ENCODE measurements at regions not wholly inside any gene's neighbourhood (a gene's known extent, or its start where the extent isn't known, plus 50 kb on each side); places are given as distances from the start of the nearest gene placed in this dataset.

DNA sequence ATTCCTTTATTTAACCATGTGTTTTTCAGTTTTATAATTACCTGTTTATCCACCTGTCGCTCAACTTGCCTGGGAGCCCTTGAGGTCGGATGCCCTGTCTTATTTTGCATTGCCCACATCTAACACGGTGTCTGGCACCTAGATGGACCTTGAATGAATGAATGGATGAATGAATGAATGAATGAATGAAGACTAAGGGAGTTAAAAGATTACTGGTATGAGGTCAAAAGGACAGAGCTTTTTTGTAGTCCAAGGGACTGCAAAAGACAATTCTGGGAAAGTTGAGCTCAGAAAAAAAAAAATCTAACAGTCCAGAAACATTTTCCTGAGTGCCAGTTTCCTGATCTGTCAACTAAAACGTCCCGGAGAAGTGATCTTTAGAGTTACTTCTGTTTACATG lies 244.6 kb upstream of the MYOCD start:
- TF ChIP-seq EZH2 (IDR thresholded peaks at IDR 0.05): no peak
- TF ChIP-seq, protein P1, sequence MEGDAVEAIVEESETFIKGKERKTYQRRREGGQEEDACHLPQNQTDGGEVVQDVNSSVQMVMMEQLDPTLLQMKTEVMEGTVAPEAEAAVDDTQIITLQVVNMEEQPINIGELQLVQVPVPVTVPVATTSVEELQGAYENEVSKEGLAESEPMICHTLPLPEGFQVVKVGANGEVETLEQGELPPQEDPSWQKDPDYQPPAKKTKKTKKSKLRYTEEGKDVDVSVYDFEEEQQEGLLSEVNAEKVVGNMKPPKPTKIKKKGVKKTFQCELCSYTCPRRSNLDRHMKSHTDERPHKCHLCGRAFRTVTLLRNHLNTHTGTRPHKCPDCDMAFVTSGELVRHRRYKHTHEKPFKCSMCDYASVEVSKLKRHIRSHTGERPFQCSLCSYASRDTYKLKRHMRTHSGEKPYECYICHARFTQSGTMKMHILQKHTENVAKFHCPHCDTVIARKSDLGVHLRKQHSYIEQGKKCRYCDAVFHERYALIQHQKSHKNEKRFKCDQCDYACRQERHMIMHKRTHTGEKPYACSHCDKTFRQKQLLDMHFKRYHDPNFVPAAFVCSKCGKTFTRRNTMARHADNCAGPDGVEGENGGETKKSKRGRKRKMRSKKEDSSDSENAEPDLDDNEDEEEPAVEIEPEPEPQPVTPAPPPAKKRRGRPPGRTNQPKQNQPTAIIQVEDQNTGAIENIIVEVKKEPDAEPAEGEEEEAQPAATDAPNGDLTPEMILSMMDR (IDR thresholded peaks at IDR 0.05): no peak
- TF ChIP-seq EZH2phosphoT487 (IDR thresholded peaks at IDR 0.05): no peak
- H3K27me3 ChIP-seq: no peaks in the 10 kb centered on the region
- DNase-seq (ENCODE audit: low spot score): no peak
- H3K9me3 Mint-ChIP-seq: peaks cover 2% of the 10 kb centered on the region
- no peaks in the 10 kb centered on the region for H3K79me2 ChIP-seq (ENCODE audit: low read depth)
- H3K27me3 Mint-ChIP-seq (ENCODE audit: insufficient read depth, low read depth): peaks cover 9% of the 10 kb centered on the region
- H3K36me3 ChIP-seq: no peaks in the 10 kb centered on the region
- peaks cover 10% of the 10 kb centered on the region for H3K4me1 ChIP-seq
- H3K27ac ChIP-seq: no peak overlapping the region
- H3K27ac Mint-ChIP-seq: no peak overlapping the region
- no peak overlapping the region for H3K4me3 ChIP-seq
- no peak overlapping the region for H2AFZ ChIP-seq (replicated peaks)
- H4K20me1 ChIP-seq (ENCODE audit: low read depth): no peaks in the 10 kb centered on the region
- no peaks in the 10 kb centered on the region for H3F3A ChIP-seq (ENCODE audit: low read depth)
- H3K9ac ChIP-seq: no peak overlapping the region
- H3K4me3 Mint-ChIP-seq: no peak overlapping the region
- no peaks in the 10 kb centered on the region for H3K9me3 ChIP-seq (ENCODE audit: low read depth)
- no peak overlapping the region for H3K4me2 ChIP-seq
- H3K36me3 Mint-ChIP-seq: no peaks in the 10 kb centered on the region
- peaks cover 34% of the 10 kb centered on the region for H3K4me1 Mint-ChIP-seq

DNA sequence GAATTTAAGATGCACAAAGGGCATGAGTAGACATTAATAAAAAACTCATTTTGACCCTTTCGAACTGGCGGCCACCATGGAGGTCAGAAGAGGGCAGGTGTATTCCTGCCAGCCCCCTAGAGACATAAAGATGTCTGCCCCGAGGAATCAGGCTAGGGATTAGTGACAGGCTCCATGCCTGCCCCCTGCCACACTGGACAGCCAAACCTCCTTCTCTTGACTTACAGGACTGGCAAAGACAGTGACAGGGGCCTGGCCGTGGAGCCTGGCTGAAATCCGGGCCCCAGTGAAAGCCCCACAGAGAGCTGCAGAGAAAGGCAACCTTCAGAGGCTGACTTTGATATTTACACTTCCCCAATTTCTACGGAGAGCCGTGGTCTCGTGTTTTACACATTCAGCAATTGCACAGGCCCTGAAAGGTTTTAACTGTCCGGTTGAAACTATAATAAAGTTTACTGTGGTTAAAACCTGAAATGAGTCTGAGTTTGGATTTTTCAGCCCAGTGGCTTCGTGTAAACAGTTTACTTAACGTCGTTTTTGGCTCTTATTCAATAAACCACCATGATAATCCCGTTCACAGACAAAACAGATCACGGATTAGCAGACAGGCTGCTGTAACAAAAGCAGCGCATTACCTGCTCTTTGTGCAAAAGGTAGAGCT lies 243.9 kb upstream of the MYOCD start:
- Mint-ChIP-seq H3K4me3 (no peak overlapping the region), H3K4me1 (peaks cover 34% of the 10 kb centered on the region), H3K27ac (peak overlapping the region; percentile 97), H3K9me3 (peaks cover 2% of the 10 kb centered on the region), H3K36me3 (no peaks in the 10 kb centered on the region), H3K27me3 (ENCODE audit: insufficient read depth, low read depth) (peaks cover 9% of the 10 kb centered on the region)
- H3K79me2 ChIP-seq (ENCODE audit: low read depth): no peaks in the 10 kb centered on the region
- H4K20me1 ChIP-seq (ENCODE audit: low read depth): no peaks in the 10 kb centered on the region
- H2AFZ ChIP-seq (replicated peaks): no peak overlapping the region
- peak; percentile 7 for DNase-seq (ENCODE audit: low spot score)
- H3K9ac ChIP-seq: no peak overlapping the region
- no peaks in the 10 kb centered on the region for H3K27me3 ChIP-seq
- H3K27ac ChIP-seq: no peak overlapping the region
- no peaks in the 10 kb centered on the region for H3K9me3 ChIP-seq (ENCODE audit: low read depth)
- H3F3A ChIP-seq (ENCODE audit: low read depth): no peaks in the 10 kb centered on the region
- no peak overlapping the region for H3K4me2 ChIP-seq
- TF ChIP-seq, protein P1 (IDR thresholded peaks at IDR 0.05): no peak
- no peak for TF ChIP-seq EZH2phosphoT487 (IDR thresholded peaks at IDR 0.05)
- TF ChIP-seq EZH2 (IDR thresholded peaks at IDR 0.05): no peak
- H3K4me3 ChIP-seq: no peak overlapping the region
- no peaks in the 10 kb centered on the region for H3K36me3 ChIP-seq
- H3K4me1 ChIP-seq: peaks cover 10% of the 10 kb centered on the region

DNA sequence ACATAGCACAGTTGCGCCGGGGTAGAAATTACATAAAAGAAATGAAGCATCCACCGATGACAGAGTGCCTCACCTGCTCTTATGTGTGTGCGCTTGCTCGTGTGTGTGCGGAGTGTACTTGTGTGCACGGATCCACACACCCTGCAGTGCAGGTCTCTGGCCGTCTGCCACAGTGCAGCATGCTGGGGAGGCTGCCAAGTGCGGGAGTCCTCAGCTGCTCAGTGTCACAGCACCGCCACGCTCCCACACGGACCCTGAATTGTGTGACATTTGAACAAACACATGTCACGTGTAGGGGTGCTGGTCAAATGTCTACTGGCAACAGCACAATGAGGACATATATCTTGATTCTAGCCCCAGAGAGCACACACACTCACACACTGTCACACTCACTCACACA lies 243.0 kb upstream of the MYOCD start:
- Histone ChIP-seq H3K27me3 (no peaks in the 10 kb centered on the region), H3K79me2 (ENCODE audit: low read depth) (no peaks in the 10 kb centered on the region), H3K4me2 (no peak overlapping the region), H3K4me1 (peaks cover 10% of the 10 kb centered on the region), H3K9me3 (ENCODE audit: low read depth) (no peaks in the 10 kb centered on the region), H3F3A (ENCODE audit: low read depth) (no peaks in the 10 kb centered on the region), H3K9ac (no peak overlapping the region), H3K36me3 (no peaks in the 10 kb centered on the region), H4K20me1 (ENCODE audit: low read depth) (no peaks in the 10 kb centered on the region), H2AFZ (replicated peaks) (no peak overlapping the region), H3K4me3 (no peak overlapping the region), H3K27ac (no peak overlapping the region)
- Mint-ChIP-seq H3K9me3 (peaks cover 2% of the 10 kb centered on the region), H3K27ac (no peak overlapping the region), H3K36me3 (no peaks in the 10 kb centered on the region), H3K4me1 (peaks cover 34% of the 10 kb centered on the region), H3K27me3 (ENCODE audit: insufficient read depth, low read depth) (peaks cover 9% of the 10 kb centered on the region), H3K4me3 (peak overlapping the region; percentile 52)
- DNase-seq (ENCODE audit: low spot score): no peak
- TF ChIP-seq EZH2phosphoT487 (IDR thresholded peaks at IDR 0.05): no peak
- no peak for TF ChIP-seq EZH2 (IDR thresholded peaks at IDR 0.05)
- TF ChIP-seq, protein P1 (IDR thresholded peaks at IDR 0.05): no peak

Data from neural progenitor cell (in vitro differentiated cells).